Stomach (tissue), 4 donors: ENCODE measurements at regions not wholly inside any gene's neighbourhood (a gene's known extent, or its start where the extent isn't known, plus 50 kb on each side); places are given as distances from the start of the nearest gene placed in this dataset.

Source experiments
- CTCF ChIP-seq, 7 experiments: fragments of 450-650 bp in 4 of 7; fragments of 200-600 bp in 3 of 7; sonication (generic) in 3 of 7; IDR thresholded peaks; one replicate each; pipeline ENCODE4 v1.5.1; 2016 to 2019; ENCODE audit warnings: antibody characterized with exemption in 7 of 7, control low read depth in 2 of 7, mild to moderate bottlenecking in 1 of 7
- EP300 ChIP-seq: sonication (generic); formaldehyde crosslinking; IDR thresholded peaks from one replicate; pipeline ENCODE4 v1.6.1; 2017; ENCODE audit warnings: antibody characterized with exemption
- POLR2A ChIP-seq, 4 donors: fragments of 450-650 bp; IDR thresholded peaks; one replicate each; pipeline ENCODE4 v1.6.1; 2016; ENCODE audit warnings: antibody characterized with exemption in 4 of 4, control low read depth in 2 of 4, mild to moderate bottlenecking in 1 of 4, moderate library complexity in 1 of 4
- POLR2AphosphoS5 ChIP-seq, 3 donors: sonication (generic); formaldehyde crosslinking; IDR thresholded peaks; one replicate each; pipeline ENCODE4 v1.6.1; 2016; ENCODE audit warnings: antibody characterized with exemption in 3 of 3

DNA sequence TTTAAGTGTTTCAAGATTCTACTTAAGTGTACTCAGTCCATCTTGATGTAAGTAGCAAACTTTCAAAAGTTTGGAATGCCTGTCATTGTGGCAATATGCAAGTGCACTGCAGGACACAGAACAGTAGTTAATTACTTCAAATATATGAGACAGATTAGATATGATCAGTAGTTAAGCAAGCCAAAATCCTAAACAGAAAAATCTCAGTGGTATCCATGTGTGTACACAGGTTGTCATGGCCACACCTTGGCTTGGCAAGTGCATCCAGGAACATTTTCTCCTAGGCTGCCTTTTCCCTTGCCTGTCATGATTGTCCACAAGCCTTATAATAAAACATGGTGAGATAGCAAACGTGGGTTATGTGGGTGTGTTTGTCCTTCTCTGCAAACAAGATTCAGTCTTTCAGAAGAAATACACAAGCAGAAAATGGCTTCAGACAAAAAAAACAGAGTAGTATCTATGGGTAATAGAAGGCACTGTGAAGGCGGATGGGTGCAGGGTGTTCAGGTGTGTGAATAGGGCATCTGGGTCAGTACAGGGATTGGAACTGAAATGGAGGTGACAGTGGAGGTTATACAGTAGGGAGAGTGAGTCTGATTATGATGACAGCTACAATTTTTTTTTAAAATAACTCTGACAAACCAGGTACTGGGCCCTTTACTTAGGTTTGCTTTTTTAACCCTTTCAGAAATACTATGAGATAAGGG, 229.0 kb upstream of the LRIG1 start:
- TF ChIP-seq CTCF (IDR thresholded peaks at IDR 0.05) (no peak), POLR2A (IDR thresholded peaks at IDR 0.05) (no peak), POLR2AphosphoS5 (IDR thresholded peaks at IDR 0.05) (no peak), EP300 (no peak)
